HEK293T (cell line): ENCODE measurements at regions not wholly inside any gene's neighbourhood (a gene's known extent, or its start where the extent isn't known, plus 50 kb on each side); places are given as distances from the start of the nearest gene placed in this dataset.

Experiments used
- ELF4 ChIP-seq: fragments of 450-650 bp; IDR thresholded peaks from 2 replicates; pipeline ENCODE4 v1.6.1; 2017; ENCODE audit warnings: antibody characterized with exemption
- FOXK2 ChIP-seq: fragments of 450-650 bp; IDR thresholded peaks from 2 replicates; pipeline ENCODE4 v1.6.1; 2016; ENCODE audit warnings: mild to moderate bottlenecking
- FOXM1 ChIP-seq: fragments of 450-650 bp; IDR thresholded peaks from 2 replicates; pipeline ENCODE4 v1.6.1; 2017; ENCODE audit warnings: mild to moderate bottlenecking, borderline replicate concordance
- SP1 ChIP-seq: fragments of 450-650 bp; IDR thresholded peaks from 2 replicates; pipeline ENCODE4 v1.6.1; 2017
- SUZ12 ChIP-seq: fragments of 450-650 bp; IDR thresholded peaks from 2 replicates; pipeline ENCODE4 v1.6.1; 2016; ENCODE audit warnings: mild to moderate bottlenecking
- TF ChIP-seq, protein P1 (sequence below): fragments of 450-650 bp; IDR thresholded peaks from 2 replicates; pipeline ENCODE4 v1.6.1; 2016

DNA sequence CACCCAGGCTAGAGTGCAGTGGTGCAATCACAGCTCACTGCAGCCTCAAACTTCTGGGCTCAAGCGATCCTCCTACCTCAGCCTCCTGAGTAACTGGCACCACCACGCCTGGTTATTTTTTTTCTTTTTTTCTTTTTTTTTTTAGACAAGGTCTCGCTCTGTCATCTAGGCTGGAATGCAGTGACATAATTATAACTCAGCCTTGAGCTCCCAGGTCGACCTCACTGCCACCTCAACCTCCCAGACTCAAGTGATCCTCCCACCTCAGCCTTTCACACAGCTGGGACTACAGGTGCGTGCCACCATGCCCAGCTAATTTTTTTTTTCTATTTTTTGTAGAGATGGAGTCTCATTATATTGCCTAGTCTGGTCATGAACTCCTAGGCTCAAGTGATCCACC, 66.9 kb upstream of the ECE1 start:
- TF ChIP-seq ELF4 (no peak), FOXM1 (no peak), SP1 (no peak), FOXK2 (no peak), SUZ12 (no peak)
- TF ChIP-seq, protein P1, sequence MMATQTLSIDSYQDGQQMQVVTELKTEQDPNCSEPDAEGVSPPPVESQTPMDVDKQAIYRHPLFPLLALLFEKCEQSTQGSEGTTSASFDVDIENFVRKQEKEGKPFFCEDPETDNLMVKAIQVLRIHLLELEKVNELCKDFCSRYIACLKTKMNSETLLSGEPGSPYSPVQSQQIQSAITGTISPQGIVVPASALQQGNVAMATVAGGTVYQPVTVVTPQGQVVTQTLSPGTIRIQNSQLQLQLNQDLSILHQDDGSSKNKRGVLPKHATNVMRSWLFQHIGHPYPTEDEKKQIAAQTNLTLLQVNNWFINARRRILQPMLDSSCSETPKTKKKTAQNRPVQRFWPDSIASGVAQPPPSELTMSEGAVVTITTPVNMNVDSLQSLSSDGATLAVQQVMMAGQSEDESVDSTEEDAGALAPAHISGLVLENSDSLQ, result no peak
